Left ventricle myocardium inferior (tissue), 1 donor: ENCODE measurements at regions not wholly inside any gene's neighbourhood (a gene's known extent, or its start where the extent isn't known, plus 50 kb on each side); places are given as distances from the start of the nearest gene placed in this dataset.

Source experiments
- DNase-seq: peaks from one replicate; pipeline ENCODE4 v3.0.0-alpha.2; 2020
- H3K27ac ChIP-seq: fragments of 200-600 bp; replicated peaks from 2 replicates; pipeline ENCODE4 v1.8.0; 2021
- H3K27me3 ChIP-seq: fragments of 200-600 bp; 2 replicates; pipeline ENCODE4 v1.8.0; 2021; ENCODE audit warnings: low read depth
- H3K36me3 ChIP-seq: fragments of 200-600 bp; 2 replicates; pipeline ENCODE4 v1.8.0; 2021
- H3K4me1 ChIP-seq: fragments of 200-600 bp; 2 replicates; pipeline ENCODE4 v1.8.0; 2021
- H3K4me3 ChIP-seq: fragments of 200-600 bp; 2 replicates; pipeline ENCODE4 v1.8.0; 2021; ENCODE audit warnings: mild to moderate bottlenecking, moderate library complexity
- H3K9me3 ChIP-seq: fragments of 200-600 bp; replicated peaks from 2 replicates; pipeline ENCODE4 v1.8.0; 2021
- intact Hi-C: fragments of 100-400 bp; cut with micrococcal nuclease; formaldehyde crosslinking; loops from one replicate; pipeline ENCODE4 v1.11.0; 2022
- TF ChIP-seq, protein P1 (sequence below): fragments of 200-600 bp; IDR thresholded peaks from 2 replicates; pipeline ENCODE4 v1.8.0; 2021; ENCODE audit warnings: antibody characterized with exemption, mild to moderate bottlenecking, borderline replicate concordance
- donor health status: DM: no; HTN: yes; CAD: no; lungs with severe emphysema.

DNA sequence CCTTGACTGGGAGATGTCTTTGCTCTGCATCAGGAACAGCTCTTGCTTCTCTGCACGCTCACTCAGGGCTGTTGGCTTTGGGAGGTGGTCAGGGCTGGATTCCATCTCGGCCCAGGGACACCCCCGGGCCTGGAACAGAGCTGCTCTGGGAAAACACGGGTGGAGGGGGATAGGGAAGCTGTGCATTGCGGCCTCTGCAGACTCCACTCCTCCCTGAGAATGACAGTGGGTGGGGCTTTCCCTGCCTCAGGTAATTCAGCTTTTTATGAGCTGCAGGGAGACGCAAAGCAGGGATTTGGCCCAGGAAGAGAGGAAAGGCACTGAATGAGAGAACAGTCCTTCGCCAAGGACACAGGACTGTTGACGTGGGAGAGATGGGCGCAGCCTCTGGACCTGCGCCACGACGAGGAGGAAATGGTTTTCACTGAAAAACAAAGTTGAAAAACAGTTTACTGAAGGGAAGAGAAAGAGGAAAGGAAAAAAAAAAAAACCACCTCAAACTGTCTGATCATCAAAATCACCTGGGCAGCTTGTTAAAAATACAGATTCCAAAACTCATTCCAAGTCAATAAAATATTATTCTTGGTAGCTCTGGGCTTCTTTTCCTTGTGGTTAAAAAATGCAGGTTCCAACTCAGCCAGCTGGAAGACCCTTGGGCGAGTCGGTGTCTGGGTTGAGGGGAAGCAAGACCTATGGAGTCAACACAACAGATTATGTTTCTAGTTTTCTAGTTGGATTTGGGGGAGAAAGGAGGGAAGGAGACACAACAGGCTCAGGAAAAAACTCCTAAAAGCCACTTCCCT is 194.0 kb downstream of the ZFP36L2 start:
- H3K36me3 ChIP-seq, result no peaks in the 10 kb centered on the region
- TF ChIP-seq, protein P1, sequence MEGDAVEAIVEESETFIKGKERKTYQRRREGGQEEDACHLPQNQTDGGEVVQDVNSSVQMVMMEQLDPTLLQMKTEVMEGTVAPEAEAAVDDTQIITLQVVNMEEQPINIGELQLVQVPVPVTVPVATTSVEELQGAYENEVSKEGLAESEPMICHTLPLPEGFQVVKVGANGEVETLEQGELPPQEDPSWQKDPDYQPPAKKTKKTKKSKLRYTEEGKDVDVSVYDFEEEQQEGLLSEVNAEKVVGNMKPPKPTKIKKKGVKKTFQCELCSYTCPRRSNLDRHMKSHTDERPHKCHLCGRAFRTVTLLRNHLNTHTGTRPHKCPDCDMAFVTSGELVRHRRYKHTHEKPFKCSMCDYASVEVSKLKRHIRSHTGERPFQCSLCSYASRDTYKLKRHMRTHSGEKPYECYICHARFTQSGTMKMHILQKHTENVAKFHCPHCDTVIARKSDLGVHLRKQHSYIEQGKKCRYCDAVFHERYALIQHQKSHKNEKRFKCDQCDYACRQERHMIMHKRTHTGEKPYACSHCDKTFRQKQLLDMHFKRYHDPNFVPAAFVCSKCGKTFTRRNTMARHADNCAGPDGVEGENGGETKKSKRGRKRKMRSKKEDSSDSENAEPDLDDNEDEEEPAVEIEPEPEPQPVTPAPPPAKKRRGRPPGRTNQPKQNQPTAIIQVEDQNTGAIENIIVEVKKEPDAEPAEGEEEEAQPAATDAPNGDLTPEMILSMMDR, result no peak
- intact Hi-C loops, result no loop called here

GRCh38 chr2:43031471-43032212 is 194.8 kb downstream of the ZFP36L2 start:
- Histone ChIP-seq H3K4me1 (peaks cover 32% of the 10 kb centered on the region), H3K27me3 (no peaks in the 10 kb centered on the region), H3K4me3 (no peak overlapping the region), H3K36me3 (no peaks in the 10 kb centered on the region), H3K27ac (peak overlapping the region; percentile 74), H3K9me3 (no peaks in the 10 kb centered on the region)
- intact Hi-C loops, result no loop called here
- TF ChIP-seq, protein P1, result no peak
- no peak for DNase-seq

More for the DNA sequence above, 194.0 kb downstream of the ZFP36L2 start:
- no peaks in the 10 kb centered on the region for H3K9me3 ChIP-seq
- no peak overlapping the region for H3K4me3 ChIP-seq
- H3K27ac ChIP-seq, result peak overlapping the region; percentile 74
- DNase-seq, result peak; percentile 70
- peaks cover 24% of the 10 kb centered on the region for H3K4me1 ChIP-seq
- no peaks in the 10 kb centered on the region for H3K27me3 ChIP-seq

DNA sequence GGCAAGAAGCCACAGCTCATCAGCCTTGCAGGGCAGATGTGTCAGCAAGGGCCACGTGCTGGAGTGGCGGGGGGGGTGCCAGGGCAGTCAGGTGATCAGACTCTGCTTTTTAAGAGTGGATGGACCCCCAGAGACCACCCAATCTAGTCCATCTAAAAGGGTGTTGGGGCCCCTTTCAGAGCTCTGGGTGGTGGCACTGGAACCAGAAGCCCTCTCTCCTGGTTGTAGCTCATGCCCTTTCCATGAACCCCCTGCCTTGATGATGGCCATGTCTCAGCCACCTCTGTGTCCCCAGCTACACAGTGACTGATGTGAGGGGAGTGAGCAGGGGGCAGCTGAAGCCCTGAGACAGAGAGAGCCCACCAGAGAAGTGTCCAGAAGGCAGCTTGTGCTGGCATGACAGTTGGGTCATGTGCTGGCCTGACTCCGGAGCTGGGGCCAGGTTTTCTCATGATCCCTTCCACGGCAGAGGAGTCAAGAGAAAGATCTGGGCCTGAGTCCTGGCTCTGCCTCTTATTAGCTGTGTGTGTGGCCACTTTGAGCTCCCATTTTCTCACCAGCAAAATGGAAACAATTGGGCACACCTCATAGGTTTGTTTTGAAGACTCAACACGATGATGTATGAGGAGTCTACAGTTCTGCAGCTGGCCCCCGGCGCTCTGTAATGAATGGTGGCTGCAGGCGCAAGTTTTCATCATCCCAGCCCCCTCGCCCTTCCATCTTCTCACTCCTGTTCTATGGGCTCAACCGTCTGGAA is 195.7 kb downstream of the ZFP36L2 start:
- no peaks in the 10 kb centered on the region for H3K36me3 ChIP-seq
- no peak overlapping the region for H3K4me3 ChIP-seq
- H3K9me3 ChIP-seq, result no peaks in the 10 kb centered on the region
- no peaks in the 10 kb centered on the region for H3K27me3 ChIP-seq
- H3K27ac ChIP-seq, result peak overlapping the region; percentile 74
- TF ChIP-seq, protein P1, result no peak
- intact Hi-C loops, result no loop called here
- no peak for DNase-seq
- H3K4me1 ChIP-seq, result peaks cover 35% of the 10 kb centered on the region

DNA sequence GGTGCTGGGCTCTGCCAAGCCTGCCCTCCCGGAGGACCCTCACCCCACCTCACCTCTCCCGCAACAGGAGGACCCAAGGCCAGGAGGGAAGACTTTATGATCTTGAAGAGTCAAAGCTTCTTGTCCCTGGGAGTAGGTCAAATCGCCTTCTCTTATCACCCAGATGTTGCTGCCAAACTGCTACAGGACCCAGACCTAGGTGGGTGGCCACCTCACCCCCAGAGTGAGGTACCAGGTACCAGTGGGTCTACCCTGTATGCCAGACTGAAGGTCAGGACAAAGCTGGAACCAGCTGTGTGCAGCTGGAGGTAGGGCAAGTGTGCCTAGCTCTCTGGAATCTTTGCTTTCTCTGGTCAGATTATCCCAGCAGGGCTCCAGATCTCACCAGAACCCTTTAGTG is 197.2 kb downstream of the ZFP36L2 start:
- Histone ChIP-seq H3K27me3 (no peaks in the 10 kb centered on the region), H3K4me1 (peaks cover 42% of the 10 kb centered on the region), H3K27ac (no peak overlapping the region), H3K4me3 (no peak overlapping the region), H3K36me3 (no peaks in the 10 kb centered on the region), H3K9me3 (no peaks in the 10 kb centered on the region)
- intact Hi-C loops, result loop anchor here (5.0 kb wide), 1 partner anchor 198 kb away; the partner anchor contains the start of gene ZFP36L2
- TF ChIP-seq, protein P1, result no peak
- DNase-seq, result no peak

GRCh38 chr2:43028188-43028587 is 198.2 kb downstream of the ZFP36L2 start:
- TF ChIP-seq, protein P1, result no peak
- Histone ChIP-seq H3K4me1 (peaks cover 44% of the 10 kb centered on the region), H3K4me3 (no peak overlapping the region), H3K9me3 (no peaks in the 10 kb centered on the region), H3K27ac (no peak overlapping the region), H3K27me3 (no peaks in the 10 kb centered on the region), H3K36me3 (no peaks in the 10 kb centered on the region)
- DNase-seq, result no peak
- intact Hi-C loops, result loop anchor here (5.0 kb wide), 1 partner anchor 199 kb away; the partner anchor contains the start of gene ZFP36L2
